Fibroblast of lung (primary cell): ENCODE measurements at regions not wholly inside any gene's neighbourhood (a gene's known extent, or its start where the extent isn't known, plus 50 kb on each side); places are given as distances from the start of the nearest gene placed in this dataset.

Experiments used
- EZH2 ChIP-seq: IDR thresholded peaks from 2 replicates; pipeline ENCODE4 v1.5.1; 2012; ENCODE audit warnings: low read length, control low read depth, mild to moderate bottlenecking; ENCODE audit errors: missing control alignments
- TF ChIP-seq, protein P1 (sequence below), 2 donors: IDR thresholded peaks in 1 of 2; conservative IDR thresholded peaks in 1 of 2; 1 replicate in 1 of 2; 2 replicates in 1 of 2; pipeline ENCODE4 v1.5.1; 2011 to 2012; ENCODE audit warnings: low read length in 2 of 2, control low read depth in 1 of 2, inconsistent platforms in 1 of 2, low read depth in 1 of 2, mild to moderate bottlenecking in 1 of 2

DNA sequence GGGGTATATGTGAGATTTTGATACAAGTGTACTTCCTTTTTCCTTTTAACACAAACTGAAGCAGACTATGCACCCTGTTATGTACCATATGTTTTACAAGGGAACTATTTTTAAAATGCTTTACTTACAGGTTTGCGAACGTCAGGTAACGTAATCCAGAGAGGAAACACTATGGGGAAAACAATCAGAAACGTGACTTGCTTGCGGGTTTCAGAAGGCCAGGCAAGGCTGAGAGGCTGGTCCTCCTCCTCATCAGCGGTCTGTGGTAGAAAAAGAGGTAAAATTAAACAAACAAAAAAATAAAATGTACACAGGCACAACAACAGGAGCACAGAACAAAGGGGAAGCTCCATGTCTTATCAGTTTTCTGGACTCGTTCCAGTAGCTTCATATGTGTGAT lies 141.2 kb downstream of the ACER2 start:
- TF ChIP-seq EZH2: no peak
- TF ChIP-seq, protein P1, sequence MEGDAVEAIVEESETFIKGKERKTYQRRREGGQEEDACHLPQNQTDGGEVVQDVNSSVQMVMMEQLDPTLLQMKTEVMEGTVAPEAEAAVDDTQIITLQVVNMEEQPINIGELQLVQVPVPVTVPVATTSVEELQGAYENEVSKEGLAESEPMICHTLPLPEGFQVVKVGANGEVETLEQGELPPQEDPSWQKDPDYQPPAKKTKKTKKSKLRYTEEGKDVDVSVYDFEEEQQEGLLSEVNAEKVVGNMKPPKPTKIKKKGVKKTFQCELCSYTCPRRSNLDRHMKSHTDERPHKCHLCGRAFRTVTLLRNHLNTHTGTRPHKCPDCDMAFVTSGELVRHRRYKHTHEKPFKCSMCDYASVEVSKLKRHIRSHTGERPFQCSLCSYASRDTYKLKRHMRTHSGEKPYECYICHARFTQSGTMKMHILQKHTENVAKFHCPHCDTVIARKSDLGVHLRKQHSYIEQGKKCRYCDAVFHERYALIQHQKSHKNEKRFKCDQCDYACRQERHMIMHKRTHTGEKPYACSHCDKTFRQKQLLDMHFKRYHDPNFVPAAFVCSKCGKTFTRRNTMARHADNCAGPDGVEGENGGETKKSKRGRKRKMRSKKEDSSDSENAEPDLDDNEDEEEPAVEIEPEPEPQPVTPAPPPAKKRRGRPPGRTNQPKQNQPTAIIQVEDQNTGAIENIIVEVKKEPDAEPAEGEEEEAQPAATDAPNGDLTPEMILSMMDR (conservative IDR thresholded peaks at IDR 0.05 in 1 of 2, IDR thresholded peaks at IDR 0.05 in 1 of 2; ENCODE audit: low read depth in 1 of 2, low read length in 2 of 2): no peak
